ENCODE measurements at regions not wholly inside any gene's neighbourhood (a gene's known extent, or its start where the extent isn't known, plus 50 kb on each side); places are given as distances from the start of the nearest gene placed in this dataset.

DNA sequence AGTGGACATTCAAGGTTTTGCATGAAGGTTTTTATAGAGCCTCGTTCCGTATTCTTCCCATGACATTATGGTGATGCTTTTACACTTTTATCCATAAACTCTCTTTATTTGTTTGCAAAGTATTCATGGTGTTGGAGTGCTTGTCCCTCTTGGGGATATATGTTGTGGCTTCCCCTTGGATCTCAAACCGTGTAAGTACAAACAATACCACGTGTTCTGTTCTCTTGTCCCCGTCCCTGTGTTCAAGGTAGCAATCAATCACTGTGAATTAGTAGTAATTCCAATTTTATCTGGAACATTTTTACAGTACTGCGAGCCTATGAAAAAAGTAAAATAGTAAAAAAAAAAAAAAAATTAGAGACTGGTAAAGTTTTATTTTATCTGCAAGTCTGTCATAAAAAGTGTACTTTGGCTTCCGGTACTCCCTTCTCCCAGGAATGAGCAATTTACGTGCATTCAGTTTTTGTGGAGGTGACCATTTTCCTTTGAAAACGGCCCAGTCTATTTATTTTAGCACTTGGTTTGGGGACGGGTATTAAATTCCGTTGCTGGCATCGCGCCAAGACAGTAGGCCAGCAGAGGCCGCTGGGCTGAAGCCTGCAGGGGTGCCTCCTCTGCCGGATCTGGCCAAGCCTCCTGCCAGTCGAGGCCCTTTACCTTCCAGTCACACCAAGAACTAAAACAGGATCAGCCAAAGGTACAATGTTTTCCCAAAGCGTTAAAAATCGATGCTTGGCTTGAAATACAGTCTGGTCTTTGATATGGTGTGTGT, 175.7 kb downstream of the SOCS6 start:
- no peak for DNase-seq

GRCh38 chr18:70463085-70463484, 174.2 kb downstream of the SOCS6 start:
- no peak for DNase-seq

GRCh38 chr18:70462078-70462439, 173.2 kb downstream of the SOCS6 start:
- no peak for DNase-seq

- no peak for DNase-seq
These were observed 172.7 kb downstream of the SOCS6 start for GRCh38 chr18:70461323-70462077.

DNA sequence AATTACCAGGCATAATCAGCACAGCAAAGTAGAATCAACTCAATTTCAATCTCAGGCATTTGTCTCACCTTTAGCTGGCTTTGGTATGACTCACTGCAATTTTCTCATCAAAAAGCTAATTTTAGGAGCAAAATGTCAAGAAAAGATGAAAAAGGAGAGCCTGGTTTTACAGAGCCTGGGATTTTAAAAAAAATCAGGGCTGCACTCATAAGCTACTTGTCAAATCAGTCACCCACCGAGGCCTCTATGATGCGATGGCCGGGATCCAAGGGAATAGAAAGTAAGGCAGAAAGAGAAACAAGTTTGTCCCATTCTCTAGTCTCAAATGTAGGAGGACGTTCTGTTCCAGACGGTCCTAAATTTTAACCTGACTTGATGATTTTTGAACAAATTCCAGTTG, 170.9 kb downstream of the SOCS6 start:
- DNase-seq: no peak

DNA sequence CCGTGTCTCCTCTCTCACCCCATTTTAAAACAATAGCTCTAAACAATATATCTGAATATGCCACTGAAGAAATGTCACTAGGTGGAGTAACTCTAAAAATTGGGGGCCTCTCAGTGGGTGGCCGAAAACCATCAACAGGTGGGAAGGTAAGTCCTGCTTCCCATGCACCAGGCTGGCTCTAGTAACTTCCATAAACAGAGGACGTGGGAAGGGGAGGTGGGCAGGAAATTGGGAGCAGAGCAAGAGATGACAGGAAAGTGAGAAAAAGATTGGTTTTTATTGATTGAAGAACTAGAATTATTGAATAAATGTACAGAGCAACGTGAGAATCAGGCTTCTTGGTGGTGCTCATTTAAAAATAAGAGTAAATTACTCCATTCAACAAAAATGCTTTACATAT, 170.4 kb downstream of the SOCS6 start:
- DNase-seq: no peak

GRCh38 chr18:70457788-70458187, 168.9 kb downstream of the SOCS6 start:
- DNase-seq: no peak

DNA sequence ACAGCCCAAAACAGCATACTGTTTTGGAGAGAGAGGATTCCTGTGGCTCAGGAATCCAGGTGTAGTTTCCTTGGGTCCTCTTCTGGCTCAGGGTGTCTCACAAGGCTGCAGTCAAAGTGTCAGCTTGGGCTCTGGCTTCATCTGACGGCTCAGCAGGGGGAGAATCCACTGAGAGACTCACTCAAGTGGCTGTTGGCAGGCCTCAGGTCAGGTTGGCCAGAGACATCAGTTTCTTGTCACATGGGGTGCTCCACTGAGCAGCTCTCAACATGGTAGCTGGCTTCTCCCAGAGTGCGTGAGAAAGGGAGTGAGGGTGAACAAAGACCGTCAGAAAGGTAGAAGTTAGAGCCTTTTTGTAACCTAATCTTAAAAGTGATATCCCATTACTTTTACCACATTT, 168.4 kb downstream of the SOCS6 start:
- no peak for DNase-seq

GRCh38 chr18:70456376-70456775, 167.5 kb downstream of the SOCS6 start:
- DNase-seq: no peak

DNA sequence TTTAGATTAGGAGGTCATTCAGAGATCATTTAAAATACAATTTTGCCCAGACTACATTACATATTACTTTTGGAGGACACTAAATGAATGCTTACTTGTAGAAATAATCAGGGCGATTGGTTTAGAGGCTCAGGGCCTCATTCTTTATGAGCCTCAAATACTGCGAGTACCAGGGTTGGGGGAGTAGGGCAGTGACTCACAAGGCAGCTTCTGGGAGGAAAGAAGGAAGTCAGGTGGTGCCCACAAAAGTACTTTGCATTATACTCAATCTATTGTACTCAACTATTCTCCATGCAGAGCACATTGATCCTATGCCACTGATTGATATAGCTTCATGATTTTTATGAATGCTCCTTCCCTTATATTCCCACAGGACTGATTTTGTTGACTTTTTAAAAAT, 166.9 kb downstream of the SOCS6 start:
- no peak for DNase-seq

- peak; percentile 1 for DNase-seq
These were observed 166.0 kb downstream of the SOCS6 start for GRCh38 chr18:70454704-70455322.

DNA sequence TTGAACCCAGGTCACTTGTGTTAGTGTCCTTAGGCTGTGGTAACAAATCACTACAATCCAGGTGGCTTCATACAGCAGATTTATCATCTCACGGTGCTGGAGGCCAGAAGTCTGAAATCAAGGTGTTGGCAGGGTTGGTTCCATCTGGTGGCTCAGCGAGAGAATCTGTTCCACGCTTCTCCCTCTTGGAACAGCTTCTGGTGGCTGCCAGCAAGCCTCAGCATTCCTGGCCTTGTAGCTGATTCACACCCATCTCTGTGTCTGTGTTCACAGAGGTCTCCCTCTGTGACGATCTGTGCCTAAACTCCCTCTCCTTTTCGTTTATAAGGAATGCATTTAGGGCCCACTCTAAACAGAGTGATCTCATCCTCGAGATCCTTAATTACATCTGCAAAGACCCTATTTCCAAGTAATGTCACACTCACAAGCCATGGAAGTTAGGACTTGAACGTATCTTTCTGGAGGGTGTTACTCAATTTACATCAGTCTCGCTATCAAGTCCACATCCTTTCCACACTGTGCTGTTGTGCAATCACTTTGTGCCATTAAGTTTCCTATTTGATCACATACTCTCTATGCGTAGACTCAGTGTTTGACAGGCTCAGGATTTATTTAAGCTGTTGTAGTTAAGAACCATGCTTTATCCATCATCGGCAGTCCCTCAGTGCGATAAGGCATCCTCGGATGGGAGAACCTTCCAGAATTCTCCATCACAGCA, 164.4 kb downstream of the SOCS6 start:
- no peak for DNase-seq

GRCh38 chr18:70452501-70452900, 163.7 kb downstream of the SOCS6 start:
- DNase-seq: no peak

DNA sequence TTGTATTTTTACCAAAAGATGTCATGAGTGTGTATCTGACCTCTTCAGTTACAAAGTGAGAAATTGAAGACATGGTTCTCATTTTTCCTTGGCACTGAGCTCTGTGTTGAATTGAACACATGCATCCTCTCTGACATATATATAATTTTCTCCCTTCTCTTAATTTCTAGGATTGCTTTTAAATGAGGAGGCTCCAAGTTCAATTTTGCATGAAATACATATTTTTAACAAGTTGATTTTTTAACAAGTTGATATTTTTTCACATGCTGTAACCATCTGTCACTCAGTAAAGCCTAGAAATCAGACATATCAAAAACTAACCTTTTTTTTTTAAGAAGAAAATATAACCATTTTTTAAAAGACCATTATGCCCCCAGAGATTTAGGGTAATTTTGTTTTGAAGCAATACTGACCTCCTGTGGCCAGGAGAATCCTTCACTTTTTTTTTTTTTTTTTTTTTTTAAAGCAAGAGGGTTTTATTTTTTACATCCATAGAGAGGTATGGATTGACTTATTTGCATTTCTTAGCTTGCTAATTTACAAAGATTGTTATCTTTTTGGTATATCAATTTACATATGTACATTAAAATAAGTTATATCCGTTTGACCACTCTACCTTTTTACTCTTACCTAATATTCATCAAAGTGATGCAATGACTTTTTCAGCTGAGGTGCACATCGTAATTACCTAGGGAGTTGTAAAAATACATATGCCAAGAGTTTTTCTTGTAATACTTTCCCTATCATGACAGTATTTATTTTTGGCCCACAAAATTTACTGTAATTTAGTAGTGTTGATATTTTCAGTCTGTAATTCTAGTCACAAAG, 161.8 kb downstream of the SOCS6 start:
- no peak for DNase-seq

- no peak for DNase-seq
These were observed 159.7 kb downstream of the SOCS6 start for GRCh38 chr18:70448588-70448987.

- DNase-seq: no peak
These were observed 157.2 kb downstream of the SOCS6 start for GRCh38 chr18:70446063-70446462.

DNA sequence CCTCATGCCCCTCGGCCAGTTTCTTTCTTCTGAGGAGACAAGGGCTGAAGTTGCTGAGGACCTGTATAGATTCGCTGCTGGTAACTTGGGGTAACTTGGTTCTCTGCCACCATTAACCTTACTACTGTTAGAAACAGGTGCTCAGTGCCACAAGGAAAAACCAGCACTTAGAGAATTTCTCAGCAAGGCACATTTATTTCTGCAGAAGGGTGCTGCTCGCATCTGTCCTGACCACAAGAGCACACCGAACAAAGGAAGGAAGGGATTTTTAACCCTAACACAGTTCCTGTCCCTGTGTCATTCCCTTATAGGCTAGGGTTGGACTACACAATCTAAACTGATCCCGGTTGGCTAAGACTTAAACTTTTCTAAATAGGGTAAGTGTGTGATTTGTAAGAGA, 154.1 kb downstream of the SOCS6 start:
- no peak for DNase-seq

DNA sequence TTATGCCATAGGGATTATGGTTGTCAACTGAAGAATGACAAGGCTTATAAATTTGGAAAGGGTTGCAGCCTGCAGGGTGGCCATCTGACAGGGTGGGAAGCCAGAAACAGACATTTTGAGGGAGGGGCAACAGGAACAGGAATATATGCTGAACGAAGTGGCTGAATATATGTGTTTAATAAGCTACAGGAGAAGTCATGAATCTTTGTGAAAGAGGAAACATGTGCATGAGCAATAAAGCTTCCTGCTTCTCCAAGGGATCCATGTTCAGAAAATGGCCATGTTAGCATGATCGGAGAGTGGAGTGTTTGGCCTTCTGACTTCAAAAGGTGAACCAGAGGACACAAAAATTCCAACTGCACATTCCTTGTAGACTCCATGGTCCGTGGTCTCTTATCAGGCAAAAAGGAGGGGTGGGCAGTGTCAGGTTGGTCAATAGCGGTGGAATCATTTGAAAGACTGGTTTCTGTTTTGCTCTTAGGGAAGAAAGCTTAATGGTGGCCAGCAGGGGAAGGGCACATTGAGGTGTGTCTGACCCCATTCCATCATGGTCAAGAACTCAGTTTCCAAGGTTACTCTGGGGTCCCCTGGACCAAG, 144.1 kb downstream of the SOCS6 start:
- no peak for DNase-seq

- no peak for DNase-seq
These were observed 142.4 kb downstream of the SOCS6 start for GRCh38 chr18:70431203-70431624.

DNA sequence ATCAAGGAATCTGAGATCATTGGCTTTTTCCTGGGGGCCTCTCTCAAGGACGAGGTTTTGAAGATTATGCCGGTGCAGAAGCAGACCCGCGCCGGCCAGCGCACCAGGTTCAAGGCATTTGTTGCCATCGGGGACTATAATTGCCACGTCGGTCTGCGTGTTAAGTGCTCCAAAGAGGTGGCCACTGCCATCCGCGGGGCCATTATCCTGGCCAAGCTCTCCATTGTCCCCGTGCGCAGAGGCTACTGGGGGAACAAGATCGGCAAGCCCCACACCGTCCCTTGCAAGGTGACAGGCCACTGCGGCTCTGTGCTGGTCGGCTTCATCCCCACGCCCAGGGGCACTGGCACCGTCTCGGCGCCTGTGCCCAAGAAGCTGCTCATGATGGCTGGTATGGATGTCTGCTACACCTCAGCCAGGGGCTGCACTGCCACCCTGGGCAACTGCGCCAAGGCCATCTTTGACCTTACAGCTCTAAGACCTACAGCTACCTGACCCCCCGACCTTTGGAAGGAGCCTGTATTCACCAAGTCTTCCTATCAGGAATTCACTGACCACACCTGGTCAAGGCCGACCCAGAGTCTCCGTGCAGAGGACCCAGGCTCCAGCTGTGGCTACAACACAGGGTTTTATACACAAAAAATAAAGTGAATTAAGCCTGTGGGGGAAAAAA, 141.8 kb downstream of the SOCS6 start:
- no peak for DNase-seq

- DNase-seq: no peak
These were observed 141.1 kb downstream of the SOCS6 start for GRCh38 chr18:70429847-70430500.

All from NK-92 treated with Interleukin-12 subunit alpha and Interleukin-12 subunit beta, amount 100 ng/mL, for 24 hours (cell line).